Mesenchymal stem cell (in vitro differentiated cells and primary cell): ENCODE measurements at regions not wholly inside any gene's neighbourhood (a gene's known extent, or its start where the extent isn't known, plus 50 kb on each side); places are given as distances from the start of the nearest gene placed in this dataset.

Experiments
- DNase-seq: peaks from one replicate; pipeline ENCODE4 v3.0.0-alpha.2; 2013
- H2AFZ ChIP-seq: one replicate; pipeline ENCODE4 v1.6.1; 2013; ENCODE audit warnings: low read depth, mild to moderate bottlenecking, control low read depth, inconsistent platforms, low read length, moderate library complexity
- H2AK5ac ChIP-seq: 2 replicates; pipeline ENCODE4 v1.6.1; 2013; ENCODE audit warnings: low read length, moderate library complexity, mild to moderate bottlenecking, inconsistent platforms; ENCODE audit not compliant: severe bottlenecking
- H2BK120ac ChIP-seq: one replicate; pipeline ENCODE4 v1.6.1; 2013; ENCODE audit warnings: low read depth, mild to moderate bottlenecking, inconsistent platforms, low read length, moderate library complexity
- H2BK12ac ChIP-seq, 2 experiments: one replicate each; pipeline ENCODE4 v1.6.1; 2013; ENCODE audit warnings: inconsistent platforms in 2 of 2, low read length in 2 of 2, mild to moderate bottlenecking in 2 of 2, moderate library complexity in 2 of 2, control low read depth in 1 of 2
- H2BK15ac ChIP-seq: one replicate; pipeline ENCODE4 v1.6.1; 2013; ENCODE audit warnings: mild to moderate bottlenecking, low read depth, inconsistent platforms; ENCODE audit not compliant: poor library complexity, severe bottlenecking
- H2BK5ac ChIP-seq: 2 replicates; pipeline ENCODE4 v1.6.1; 2013; ENCODE audit warnings: low read depth, mild to moderate bottlenecking, low read length, control low read depth, inconsistent platforms; ENCODE audit not compliant: poor library complexity, severe bottlenecking
- H3K14ac ChIP-seq, 2 experiments: one replicate each; pipeline ENCODE4 v1.6.1; 2013; ENCODE audit warnings: inconsistent platforms in 2 of 2, low read length in 2 of 2, control low read depth in 1 of 2, mild to moderate bottlenecking in 1 of 2, moderate library complexity in 1 of 2
- H3K18ac ChIP-seq, 2 experiments: one replicate each; pipeline ENCODE4 v1.6.1; 2013; ENCODE audit warnings: inconsistent platforms in 2 of 2, low read length in 2 of 2, control low read depth in 1 of 2, low read depth in 1 of 2, mild to moderate bottlenecking in 1 of 2
- H3K23ac ChIP-seq, 2 experiments: one replicate each; pipeline ENCODE4 v1.6.1; 2013; ENCODE audit warnings: inconsistent platforms in 2 of 2, low read length in 2 of 2, mild to moderate bottlenecking in 2 of 2, moderate library complexity in 2 of 2, control low read depth in 1 of 2
- H3K27ac ChIP-seq: 2 replicates; pipeline ENCODE4 v1.5.1; 2013; ENCODE audit warnings: mild to moderate bottlenecking, moderate library complexity, low read length, control low read depth, inconsistent platforms; ENCODE audit not compliant: poor library complexity, severe bottlenecking
- H3K27me3 ChIP-seq, 2 experiments: 2 replicates each; pipeline versions ENCODE4 v1.6.1 to v1.7.0; 2013; ENCODE audit warnings: low read length in 2 of 2, mild to moderate bottlenecking in 2 of 2, moderate library complexity in 2 of 2, control low read depth in 1 of 2, inconsistent platforms in 1 of 2; ENCODE audit not compliant: control insufficient read depth in 1 of 2, insufficient read depth in 1 of 2
- H3K36me3 ChIP-seq, 2 experiments: 2 replicates each; pipeline versions ENCODE4 v1.6.1 to v1.7.0; 2013; ENCODE audit warnings: low read length in 2 of 2, control low read depth in 1 of 2, inconsistent platforms in 1 of 2, low read depth in 1 of 2, mild to moderate bottlenecking in 1 of 2; ENCODE audit not compliant: insufficient read depth in 2 of 2, control insufficient read depth in 1 of 2
- H3K4ac ChIP-seq, 2 experiments: one replicate each; pipeline ENCODE4 v1.6.1; 2013; ENCODE audit warnings: inconsistent platforms in 2 of 2, low read length in 2 of 2, mild to moderate bottlenecking in 2 of 2, moderate library complexity in 2 of 2, control low read depth in 1 of 2, low read depth in 1 of 2
- H3K4me1 ChIP-seq: 2 replicates; pipeline ENCODE4 v1.6.1; 2013; ENCODE audit warnings: low read depth, low read length, control low read depth; ENCODE audit not compliant: control insufficient read depth, insufficient read depth
- H3K4me2 ChIP-seq: 2 replicates; pipeline ENCODE4 v1.6.1; 2013; ENCODE audit warnings: low read length, mild to moderate bottlenecking, inconsistent platforms; ENCODE audit not compliant: poor library complexity, severe bottlenecking
- H3K4me3 ChIP-seq, 2 experiments: 2 replicates each; pipeline versions ENCODE4 v1.5.1 to v1.7.0; 2013; ENCODE audit warnings: low read length in 2 of 2, mild to moderate bottlenecking in 2 of 2, control low read depth in 1 of 2, low read depth in 1 of 2; ENCODE audit not compliant: insufficient read depth in 1 of 2
- H3K79me1 ChIP-seq: replicated peaks from 2 replicates; pipeline ENCODE4 v1.6.1; 2013; ENCODE audit warnings: mild to moderate bottlenecking, control low read depth, low read length, inconsistent platforms; ENCODE audit not compliant: poor library complexity, severe bottlenecking
- H3K9ac ChIP-seq: 2 replicates; pipeline ENCODE4 v1.7.0; 2013; ENCODE audit warnings: mild to moderate bottlenecking, low read length, moderate library complexity
- H3K9me3 ChIP-seq: 2 replicates; pipeline ENCODE4 v1.7.0; 2013; ENCODE audit warnings: mild to moderate bottlenecking, low read length; ENCODE audit not compliant: control insufficient read depth
- H4K8ac ChIP-seq: one replicate; pipeline ENCODE4 v1.6.1; 2013; ENCODE audit warnings: inconsistent platforms, mild to moderate bottlenecking, low read length, moderate library complexity
- H4K91ac ChIP-seq: one replicate; pipeline ENCODE4 v1.6.1; 2013; ENCODE audit warnings: mild to moderate bottlenecking, low read length, inconsistent platforms
- WGBS: methylation state at CpG from one replicate; pipeline ENCODE4 v1.1.7; 2013; ENCODE audit warnings: mixed read lengths; 5-methylcytosine and 5-hydroxymethylcytosine counted together

DNA sequence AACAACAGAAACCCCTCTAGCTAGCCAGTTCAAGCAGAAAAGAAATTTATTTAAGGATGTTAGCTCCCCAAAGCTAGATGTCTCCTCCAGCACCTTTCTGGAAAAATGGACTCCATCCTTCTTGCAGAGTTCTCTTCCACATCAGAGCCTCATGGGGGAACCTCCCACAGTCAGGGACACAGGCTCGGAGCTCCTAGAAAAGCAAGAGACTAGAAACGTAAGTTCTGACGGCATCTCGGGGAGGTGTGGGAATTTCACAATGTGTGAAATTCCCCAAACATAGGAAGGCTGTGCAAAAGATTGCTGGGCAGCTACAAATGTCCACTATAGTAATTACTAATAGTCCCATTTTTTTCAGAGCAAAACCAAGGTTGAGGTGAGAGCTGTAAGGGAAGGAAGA is 184.8 kb downstream of the EVX1 start:
- WGBS, result 90% methylated on average over 2 of the region's 4 CpGs
- no peak overlapping the region for H3K14ac ChIP-seq

DNA sequence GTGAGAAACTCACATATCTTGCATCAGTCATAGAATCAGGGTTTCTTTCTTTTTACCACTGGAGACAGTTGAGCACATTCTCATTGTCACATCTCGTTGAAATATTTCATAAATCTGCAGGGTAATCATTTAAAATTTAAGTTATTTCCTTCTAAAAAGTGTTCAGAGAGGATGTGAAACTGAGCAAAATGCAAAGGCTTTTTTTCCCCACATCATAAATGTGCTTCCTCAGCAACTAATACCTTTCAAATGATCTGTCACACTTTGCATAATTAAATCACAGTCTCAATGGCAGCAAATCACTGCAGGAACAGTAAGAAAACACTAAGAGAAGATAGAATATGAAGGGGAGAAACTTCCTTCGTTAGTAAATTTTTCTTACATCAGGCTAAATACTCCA is 187.5 kb downstream of the EVX1 start:
- Histone ChIP-seq H3K36me3 (no peaks in the 10 kb centered on the region), H3K14ac (no peak overlapping the region), H2BK12ac (no peak overlapping the region), H3K9me3 (no peaks in the 10 kb centered on the region), H4K8ac (no peak overlapping the region), H4K91ac (no peak overlapping the region), H3K23ac (no peak overlapping the region), H3K27me3 (peaks cover 0 to 20% of the 10 kb centered on the region in 2 experiments), H3K4ac (no peak overlapping the region), H2BK5ac (no peak overlapping the region), H3K4me2 (no peak overlapping the region), H3K18ac (no peak overlapping the region), H3K27ac (no peak overlapping the region), H2BK120ac (no peak overlapping the region), H3K9ac (no peak overlapping the region), H3K79me1 (no peaks in the 10 kb centered on the region), H3K4me3 (no peak overlapping the region), H3K4me1 (no peaks in the 10 kb centered on the region), H2AFZ (no peak overlapping the region), H2BK15ac (no peak overlapping the region), H2AK5ac (no peak overlapping the region)
- WGBS, result no CpG with 5 or more reads among the region's 2 CpGs
- no peak for DNase-seq

More for the DNA sequence above, 184.8 kb downstream of the EVX1 start:
- no peak for DNase-seq
- no peaks in the 10 kb centered on the region for H3K79me1 ChIP-seq
- H2AK5ac ChIP-seq, result no peak overlapping the region
- no peak overlapping the region for H3K23ac ChIP-seq
- H2AFZ ChIP-seq, result no peak overlapping the region
- peaks cover 3 to 29% of the 10 kb centered on the region in 2 experiments for H3K27me3 ChIP-seq
- H3K4me3 ChIP-seq, result no peak overlapping the region
- H2BK12ac ChIP-seq, result no peak overlapping the region
- H3K9me3 ChIP-seq, result no peaks in the 10 kb centered on the region
- H3K36me3 ChIP-seq, result no peaks in the 10 kb centered on the region
- no peak overlapping the region for H2BK120ac ChIP-seq
- peaks cover 2% of the 10 kb centered on the region for H3K4me1 ChIP-seq
- H2BK15ac ChIP-seq, result no peak overlapping the region
- no peak overlapping the region for H3K9ac ChIP-seq
- H4K8ac ChIP-seq, result no peak overlapping the region
- H3K18ac ChIP-seq, result no peak overlapping the region
- H4K91ac ChIP-seq, result no peak overlapping the region
- H3K4me2 ChIP-seq, result no peak overlapping the region
- H3K4ac ChIP-seq, result no peak overlapping the region
- no peak overlapping the region for H2BK5ac ChIP-seq
- H3K27ac ChIP-seq, result no peak overlapping the region

DNA sequence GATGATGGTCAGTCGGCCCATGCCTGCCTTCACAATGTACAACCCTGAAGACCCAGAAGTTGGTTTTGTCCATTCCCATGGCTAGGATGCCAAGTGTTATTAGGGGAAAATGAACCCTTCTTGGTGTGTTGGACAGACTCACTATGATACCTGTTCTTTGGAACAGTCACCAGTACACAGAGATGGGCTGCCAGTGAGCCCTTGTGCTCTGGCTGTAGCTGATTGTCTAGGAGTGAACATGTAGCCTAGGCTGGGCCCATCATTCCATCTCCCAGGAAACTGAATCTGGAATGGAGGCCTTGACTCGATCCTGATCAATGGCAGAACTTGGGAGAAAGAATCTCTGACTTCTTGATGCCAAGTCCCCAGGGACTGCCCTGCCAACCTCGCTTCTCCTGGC is 188.9 kb downstream of the EVX1 start:
- no peak overlapping the region for H3K23ac ChIP-seq
- H3K14ac ChIP-seq, result no peak overlapping the region
- no peak for DNase-seq
- H3K4me3 ChIP-seq, result no peak overlapping the region
- H4K8ac ChIP-seq, result no peak overlapping the region
- H3K79me1 ChIP-seq, result no peaks in the 10 kb centered on the region
- H3K27ac ChIP-seq, result no peak overlapping the region
- no peak overlapping the region for H2BK120ac ChIP-seq
- 83% methylated on average over 3 of the region's 3 CpGs for WGBS
- H3K18ac ChIP-seq, result no peak overlapping the region
- H2AFZ ChIP-seq, result no peak overlapping the region
- H2BK5ac ChIP-seq, result no peak overlapping the region
- no peak overlapping the region for H3K9ac ChIP-seq
- H4K91ac ChIP-seq, result no peak overlapping the region
- no peak overlapping the region for H2BK15ac ChIP-seq
- H3K4ac ChIP-seq, result no peak overlapping the region
- H2BK12ac ChIP-seq, result no peak overlapping the region
- no peaks in the 10 kb centered on the region for H3K36me3 ChIP-seq
- H3K9me3 ChIP-seq, result no peaks in the 10 kb centered on the region
- H3K4me1 ChIP-seq, result peaks cover 1% of the 10 kb centered on the region
- H3K4me2 ChIP-seq, result no peak overlapping the region
- no peak overlapping the region for H2AK5ac ChIP-seq
- H3K27me3 ChIP-seq, result peaks cover 0 to 12% of the 10 kb centered on the region in 2 experiments

DNA sequence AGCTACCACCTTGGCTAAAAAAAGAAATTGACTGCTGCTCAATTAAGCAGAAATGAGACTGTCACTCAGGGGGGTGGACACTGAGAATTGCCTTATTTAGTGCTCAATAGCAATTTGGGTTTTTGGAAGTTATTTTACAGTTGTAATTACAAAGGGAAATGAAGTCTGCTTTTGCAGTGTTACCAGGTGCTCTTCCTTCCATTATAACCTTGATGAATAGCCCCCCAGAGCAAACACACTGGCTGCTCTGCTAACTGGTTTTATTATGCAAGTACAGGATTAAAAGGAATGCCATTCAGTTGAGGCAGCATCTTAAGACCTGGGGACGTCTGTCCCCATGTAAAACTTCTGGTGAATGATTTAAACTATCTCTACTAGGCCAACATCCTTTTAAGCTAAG is 191.0 kb downstream of the EVX1 start:
- H3K18ac ChIP-seq, result no peak overlapping the region
- no peak overlapping the region for H2BK120ac ChIP-seq
- H3K36me3 ChIP-seq, result no peaks in the 10 kb centered on the region
- H2AFZ ChIP-seq, result no peak overlapping the region
- H3K23ac ChIP-seq, result no peak overlapping the region
- no peak overlapping the region for H2BK15ac ChIP-seq
- no peak overlapping the region for H3K4me3 ChIP-seq
- H2BK5ac ChIP-seq, result no peak overlapping the region
- no peak overlapping the region for H3K27ac ChIP-seq
- H3K27me3 ChIP-seq, result peaks cover 0 to 12% of the 10 kb centered on the region in 2 experiments
- H3K4ac ChIP-seq, result no peak overlapping the region
- H3K79me1 ChIP-seq, result no peaks in the 10 kb centered on the region
- H3K14ac ChIP-seq, result no peak overlapping the region
- no peak for DNase-seq
- no peak overlapping the region for H4K8ac ChIP-seq
- WGBS, result 83% methylated on average over 1 of the region's 1 CpG
- no peak overlapping the region for H2AK5ac ChIP-seq
- H2BK12ac ChIP-seq, result no peak overlapping the region
- H3K9ac ChIP-seq, result no peak overlapping the region
- no peaks in the 10 kb centered on the region for H3K9me3 ChIP-seq
- H3K4me2 ChIP-seq, result no peak overlapping the region
- no peak overlapping the region for H4K91ac ChIP-seq
- peaks cover 1% of the 10 kb centered on the region for H3K4me1 ChIP-seq
